Lower leg skin (tissue), 3 donors: ENCODE measurements at regions not wholly inside any gene's neighbourhood (a gene's known extent, or its start where the extent isn't known, plus 50 kb on each side); places are given as distances from the start of the nearest gene placed in this dataset.

Experiments
- CTCF ChIP-seq, 3 donors: fragments of 450-650 bp; IDR thresholded peaks; one replicate each; pipeline ENCODE4 v1.5.1; 2016; ENCODE audit warnings: antibody characterized with exemption in 3 of 3, mild to moderate bottlenecking in 3 of 3, moderate library complexity in 2 of 3
- POLR2A ChIP-seq, 2 donors: fragments of 450-650 bp; IDR thresholded peaks; one replicate each; pipeline ENCODE4 v1.6.1; 2016 to 2017; ENCODE audit warnings: antibody characterized with exemption in 2 of 2, mild to moderate bottlenecking in 1 of 2, moderate library complexity in 1 of 2

- TF ChIP-seq CTCF (IDR thresholded peaks at IDR 0.05) (no peak), POLR2A (IDR thresholded peaks at IDR 0.05) (no peak)
Measured at GRCh38 chr4:149047368-149047767, 605.2 kb upstream of the NR3C2 start.
